Activated CD4-positive, alpha-beta T cell treated with anti-CD3 and anti-CD28 coated beads, Interleukin-10, Interleukin-2, amounts not matched to agents 100 ng/mL and 50 ng/mL, durations not matched to agents 16 hours and 8 hours (primary cell): ENCODE measurements at regions not wholly inside any gene's neighbourhood (a gene's known extent, or its start where the extent isn't known, plus 50 kb on each side); places are given as distances from the start of the nearest gene placed in this dataset.

ENCODE experiments used
- DNase-seq: peaks from one replicate; pipeline ENCODE4 v3.0.0-alpha.2; 2020

DNA sequence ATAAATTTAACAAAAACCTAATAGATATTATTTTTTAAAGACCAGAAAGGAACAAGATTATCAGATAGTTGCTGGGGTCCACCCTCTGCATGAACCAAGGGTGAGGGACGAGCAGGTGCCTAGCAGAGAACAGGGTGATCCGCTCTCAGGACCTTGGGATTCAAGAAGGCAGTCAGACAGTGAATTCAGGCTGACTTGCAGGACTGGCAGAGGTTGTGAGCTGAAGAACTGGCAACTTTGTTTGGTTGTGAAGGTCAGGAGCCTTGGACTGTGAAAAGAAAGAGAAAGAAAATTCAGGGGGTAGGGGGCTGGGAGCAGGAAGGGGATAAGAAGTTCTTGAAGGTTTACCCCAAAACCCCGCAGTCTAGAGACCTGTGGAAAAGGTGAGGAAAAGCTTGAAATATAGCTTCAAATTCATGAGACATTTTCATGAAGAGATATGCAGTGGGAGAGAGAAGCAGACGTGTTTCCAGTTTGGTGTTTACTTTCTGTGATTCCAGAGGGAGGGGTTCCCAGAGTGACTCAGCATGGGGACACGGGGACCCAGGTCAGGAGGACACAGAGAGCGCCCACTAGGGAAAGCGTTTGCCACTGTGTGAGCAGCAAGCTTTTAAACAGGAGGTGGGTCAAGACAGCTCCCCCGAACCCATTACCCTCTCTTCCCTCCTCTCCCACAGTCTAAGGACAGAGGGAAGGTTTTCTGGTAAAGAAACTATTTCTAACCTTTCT lies 217.2 kb upstream of the UMPS start:
- DNase-seq = no peak

DNA sequence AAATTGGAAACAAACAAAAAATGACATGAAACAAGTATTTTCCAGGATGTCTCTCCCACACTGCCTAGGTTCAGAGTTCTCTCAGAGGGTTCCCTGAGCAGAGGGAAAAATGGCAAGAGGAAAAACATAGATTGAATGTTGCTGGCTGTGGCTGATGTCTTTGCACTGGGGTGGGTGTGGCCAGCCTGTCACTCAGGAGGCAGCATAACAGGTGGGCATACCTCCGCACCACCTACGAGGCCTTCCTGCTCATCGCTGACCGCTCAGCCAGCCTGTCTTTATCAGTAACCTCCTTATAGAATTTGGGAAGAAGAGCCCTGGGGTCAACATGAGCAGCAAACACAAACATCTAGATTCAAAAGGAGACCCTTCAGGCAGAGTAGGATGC lies 216.6 kb upstream of the UMPS start:
- no peak for DNase-seq

DNA sequence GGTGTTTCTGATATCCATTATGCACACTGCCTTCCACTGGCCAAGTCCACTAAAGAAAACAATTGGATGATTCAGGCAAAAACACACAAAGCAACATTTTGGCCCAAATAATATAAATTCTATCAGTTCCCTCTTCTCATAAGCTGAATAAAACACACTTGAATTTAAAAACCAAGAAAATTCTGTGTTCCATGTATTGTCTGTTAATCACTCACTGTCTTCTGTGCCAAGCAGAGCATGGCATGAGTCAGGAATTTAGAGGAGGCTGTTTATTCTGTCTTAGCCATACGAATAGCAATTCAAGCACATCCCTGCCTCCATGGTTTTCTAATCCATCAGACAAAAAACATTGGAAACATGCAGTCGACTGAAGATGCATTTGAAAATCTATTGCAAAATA lies 215.6 kb upstream of the UMPS start:
- no peak for DNase-seq

DNA sequence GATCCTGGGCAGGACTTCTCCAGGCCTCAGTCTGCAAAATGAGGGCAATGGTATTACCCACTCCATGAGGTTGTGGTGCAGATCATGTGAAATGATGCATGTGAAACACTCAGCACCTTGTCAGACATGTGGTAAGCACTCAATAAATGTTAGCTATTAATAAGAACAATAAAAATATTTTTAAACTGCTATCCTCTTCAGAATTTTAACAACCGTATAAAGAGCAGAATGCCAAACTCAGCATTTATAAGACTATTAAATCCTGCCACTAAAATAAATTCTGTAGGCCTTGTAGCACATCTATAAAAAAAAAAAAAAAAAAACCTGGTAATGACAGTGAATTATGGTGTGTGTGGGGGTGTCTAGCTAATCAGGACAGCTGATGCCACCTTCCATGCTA lies 213.9 kb upstream of the UMPS start:
- no peak for DNase-seq

DNA sequence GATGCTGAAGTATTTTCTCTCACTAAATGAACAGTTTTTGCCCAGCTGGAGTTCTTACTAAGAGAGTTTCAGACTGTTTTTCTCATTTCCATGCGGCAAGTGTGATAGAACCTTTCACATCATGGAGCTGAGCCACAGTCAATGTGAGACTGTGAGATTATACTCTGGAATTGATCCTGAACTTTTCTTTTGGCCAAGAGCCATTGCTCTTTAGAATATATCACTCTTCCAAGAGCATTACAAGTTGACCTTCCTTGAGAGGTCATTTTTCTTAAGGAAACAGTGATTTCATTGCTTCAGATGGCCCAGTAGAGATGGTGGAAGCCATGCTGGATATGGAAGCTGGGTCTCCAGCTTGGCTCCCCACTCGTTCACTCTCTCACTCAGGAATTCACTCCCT lies 212.9 kb upstream of the UMPS start:
- no peak for DNase-seq

DNA sequence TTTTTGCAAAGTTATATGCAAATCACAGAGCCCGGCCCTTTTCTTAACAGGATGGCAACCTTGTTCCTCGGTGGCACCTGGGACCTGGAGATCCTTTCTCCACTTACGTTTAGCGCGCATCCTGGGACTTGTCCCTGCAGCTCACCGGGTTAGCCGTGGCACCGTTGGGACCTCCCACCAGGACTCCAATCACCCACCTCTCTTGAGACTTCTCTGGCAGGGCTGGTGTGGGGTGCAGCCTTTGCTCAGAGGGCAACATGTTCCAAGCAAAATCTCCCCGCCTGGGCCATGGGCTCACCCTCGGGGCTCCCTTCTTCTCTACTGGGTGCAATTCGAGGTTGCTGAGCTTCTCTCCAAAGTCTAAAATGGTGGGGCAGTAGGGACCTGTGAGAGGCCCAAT lies 211.9 kb upstream of the UMPS start:
- DNase-seq = no peak

DNA sequence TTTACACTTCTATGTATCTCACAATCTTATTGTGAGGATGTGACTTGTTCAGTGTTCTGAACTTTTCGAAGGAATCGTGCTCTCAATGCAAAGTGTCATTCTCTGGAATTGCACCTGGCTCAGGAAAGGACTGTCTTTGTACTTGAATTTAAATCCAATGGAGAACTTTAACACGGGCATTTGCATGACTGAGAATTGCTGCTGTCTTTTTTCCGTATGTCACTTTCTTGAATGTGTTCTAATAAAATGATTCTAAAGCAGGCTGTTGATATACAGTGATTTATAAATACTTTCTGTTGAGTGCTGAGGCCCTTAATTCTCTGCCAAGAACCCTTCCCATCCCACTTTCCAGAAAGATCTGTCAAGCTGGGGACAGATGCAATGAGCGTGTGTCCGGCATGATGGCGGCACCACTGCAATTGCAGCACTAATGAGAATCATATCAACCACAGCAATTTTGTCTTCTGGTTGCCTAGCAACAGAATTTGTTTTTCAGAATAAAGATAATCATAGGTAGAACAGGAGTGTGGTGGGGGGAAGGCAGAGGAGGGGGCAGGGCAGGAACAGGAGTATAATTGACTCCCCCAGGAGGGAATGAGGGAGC lies 210.6 kb upstream of the UMPS start:
- no peak for DNase-seq

DNA sequence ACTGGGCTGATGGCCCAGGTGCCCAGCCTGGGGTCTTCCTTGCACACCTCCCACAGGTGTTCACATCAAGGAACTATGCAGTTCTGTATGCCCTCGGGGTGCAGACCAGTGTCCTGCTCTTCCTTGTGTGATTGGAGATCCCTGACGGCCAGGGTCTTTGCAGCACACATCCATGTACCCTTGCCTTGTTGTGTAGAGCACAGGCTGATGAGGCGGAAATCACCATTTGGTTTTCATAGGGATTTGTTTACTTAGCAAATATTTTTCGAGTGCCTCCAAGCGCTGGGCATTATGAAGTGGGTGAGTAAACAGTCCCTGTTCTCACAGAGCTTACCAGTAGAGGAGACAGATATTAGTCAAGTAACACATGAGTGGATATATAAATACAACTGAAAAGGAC lies 209.3 kb upstream of the UMPS start:
- DNase-seq = no peak

DNA sequence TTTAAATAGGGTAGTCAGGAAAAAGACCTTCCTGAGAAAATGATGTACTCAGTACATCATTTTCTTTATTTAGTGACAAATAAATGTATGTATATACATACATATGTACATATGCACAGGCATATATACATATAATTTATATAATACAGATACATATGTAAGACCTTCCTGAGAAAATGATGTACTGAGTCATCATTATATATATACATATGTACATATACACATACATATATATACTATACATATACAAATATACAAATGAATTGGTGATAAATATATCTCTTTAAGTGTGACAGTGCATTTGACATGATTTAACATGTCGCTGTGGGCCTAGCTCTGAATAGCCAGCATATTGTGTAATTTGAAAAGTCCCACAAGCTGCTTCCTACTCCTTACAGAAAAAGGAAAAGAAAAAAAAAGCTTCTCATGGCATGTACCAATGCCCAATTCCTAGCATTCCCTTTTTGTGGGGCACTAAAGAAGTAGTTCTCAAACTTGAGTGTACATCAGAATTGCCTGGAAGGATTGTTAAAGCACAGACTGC lies 208.1 kb upstream of the UMPS start:
- no peak for DNase-seq

DNA sequence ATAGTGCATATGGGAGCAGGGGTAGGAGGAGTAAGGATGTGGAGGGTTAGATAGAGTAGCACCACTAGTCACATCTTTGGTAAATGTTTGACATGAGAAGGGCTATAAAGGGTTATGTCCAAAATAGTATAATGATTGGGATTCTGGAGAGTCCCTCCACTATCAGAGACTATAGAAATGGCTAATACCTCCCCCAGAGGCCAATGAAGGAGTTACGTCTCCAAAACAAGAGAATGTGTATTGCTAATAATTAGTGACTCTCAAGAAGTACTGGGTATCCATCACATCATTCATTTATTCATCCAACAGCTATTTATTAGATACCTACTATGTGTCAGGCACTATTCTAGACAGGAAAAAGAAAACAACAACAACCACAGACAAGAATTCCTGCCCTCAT lies 203.7 kb upstream of the UMPS start:
- no peak for DNase-seq

DNA sequence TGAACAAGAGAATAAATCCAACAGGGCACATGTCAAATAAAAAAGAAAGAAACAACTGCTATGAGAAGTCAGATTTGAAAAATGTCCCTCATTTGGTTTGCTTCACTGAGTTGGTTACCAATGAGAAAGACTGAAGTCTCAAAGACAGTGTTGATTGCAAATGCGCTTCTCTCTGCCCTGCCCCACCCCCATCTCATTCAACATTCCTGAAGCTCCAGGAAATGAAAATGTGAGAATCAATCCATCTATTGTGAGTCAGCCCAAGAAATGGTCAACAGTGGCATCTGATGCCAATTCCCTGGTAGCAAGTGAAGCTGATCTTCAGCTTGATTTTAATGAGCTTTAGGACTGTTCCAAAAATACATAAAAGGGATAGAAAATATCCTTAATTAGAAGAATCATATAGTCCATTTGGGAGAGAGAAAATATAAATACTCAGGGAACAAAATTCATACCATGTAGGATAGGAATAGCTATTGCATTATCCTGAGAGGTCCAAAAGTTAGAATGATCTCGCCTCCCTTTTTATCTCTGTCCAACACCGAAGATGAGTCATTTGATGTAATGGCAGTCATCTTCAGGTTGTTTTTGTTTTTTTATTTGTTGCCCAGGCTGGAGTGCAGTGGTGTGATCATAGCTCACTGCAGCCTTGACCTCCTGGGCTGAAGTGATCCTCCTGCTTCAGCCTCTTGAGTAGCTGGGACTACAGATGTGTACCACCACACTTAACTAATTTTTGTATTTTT lies 200.3 kb upstream of the UMPS start:
- no peak for DNase-seq

DNA sequence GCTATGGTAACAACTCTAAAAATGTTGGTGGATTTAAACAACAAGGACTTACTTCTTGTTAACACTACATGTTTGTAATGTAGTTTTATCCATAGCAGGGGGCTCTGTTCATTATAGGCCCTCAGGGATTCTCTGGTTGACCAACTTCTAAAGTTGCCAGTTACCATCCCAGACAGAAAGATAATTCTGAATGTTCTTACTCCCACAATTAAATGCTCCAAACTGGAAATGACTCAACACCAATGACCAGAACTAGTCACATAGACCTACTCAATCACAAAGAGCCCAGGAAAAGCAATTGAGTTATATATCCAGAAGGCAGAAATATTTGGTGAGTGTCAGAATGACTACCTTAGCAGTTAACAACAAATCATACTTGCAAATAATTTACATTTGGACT lies 199.3 kb upstream of the UMPS start:
- no peak for DNase-seq

DNA sequence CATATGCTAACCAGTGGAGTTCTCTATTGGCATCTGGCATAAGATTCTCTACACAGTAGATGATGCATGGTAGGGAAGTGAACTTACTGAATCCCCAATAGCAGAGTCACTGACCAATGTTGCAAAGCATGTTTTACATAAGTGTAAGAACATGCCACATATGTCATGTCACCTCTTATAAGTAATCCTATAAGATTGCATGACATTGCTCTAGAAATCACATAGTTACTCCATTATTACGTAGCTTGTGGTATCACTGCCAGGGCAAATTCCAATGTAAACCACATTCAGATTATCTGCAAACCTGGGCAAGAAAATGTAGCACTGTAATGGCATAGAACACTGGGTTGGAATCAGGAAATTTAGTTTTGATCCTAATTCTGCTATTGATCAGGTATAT lies 198.2 kb upstream of the UMPS start:
- no peak for DNase-seq

DNA sequence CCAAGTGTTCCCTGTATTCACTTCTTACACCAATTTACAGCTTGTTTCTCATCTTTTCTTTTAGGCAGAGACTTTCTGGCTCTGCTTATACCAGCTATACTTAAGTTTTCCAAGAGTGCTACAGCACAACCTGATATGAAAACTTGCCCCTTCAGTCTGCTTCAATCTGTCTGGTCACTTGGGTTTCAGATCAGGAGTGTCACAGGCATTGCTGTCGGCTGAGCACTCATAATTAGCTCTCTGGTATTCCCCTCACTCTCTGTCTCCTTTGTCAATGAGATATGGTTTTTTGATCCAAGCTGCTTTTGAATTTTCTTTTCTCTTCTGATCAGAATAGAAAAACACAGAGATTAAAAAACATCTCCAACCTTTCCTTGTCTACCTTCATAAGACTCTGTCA lies 194.9 kb upstream of the UMPS start:
- DNase-seq = no peak

DNA sequence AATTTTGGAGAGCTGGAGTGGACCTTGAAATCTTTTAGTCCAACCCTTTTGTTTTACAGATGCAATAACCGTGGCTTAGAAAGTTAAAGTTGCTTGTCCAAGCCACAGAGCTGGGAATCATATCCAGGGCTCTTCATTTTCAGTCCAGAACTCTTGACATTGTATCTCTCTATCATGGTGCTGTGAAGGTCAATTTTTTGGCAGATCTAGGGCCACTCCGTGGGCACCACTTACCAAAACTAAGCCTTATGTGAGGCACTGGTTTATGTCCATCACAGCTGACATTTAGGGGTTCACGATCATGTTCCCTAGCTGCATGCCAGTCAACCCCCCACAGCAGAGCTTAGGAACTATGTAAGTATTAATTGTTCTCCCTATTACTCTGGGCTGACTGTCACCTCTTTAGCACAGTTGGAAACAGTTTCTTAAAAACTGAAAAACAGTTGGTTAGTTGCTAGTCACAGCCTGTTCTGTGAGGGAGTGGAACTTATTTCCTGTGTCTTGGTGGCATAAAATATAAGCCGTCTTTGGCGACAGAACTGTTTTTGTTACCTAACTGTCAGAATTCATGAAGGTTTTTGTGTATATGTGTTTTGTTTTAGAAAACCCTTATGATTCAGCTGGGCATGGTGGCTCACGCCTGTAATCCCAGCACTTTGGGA lies 189.6 kb upstream of the UMPS start:
- DNase-seq = no peak

DNA sequence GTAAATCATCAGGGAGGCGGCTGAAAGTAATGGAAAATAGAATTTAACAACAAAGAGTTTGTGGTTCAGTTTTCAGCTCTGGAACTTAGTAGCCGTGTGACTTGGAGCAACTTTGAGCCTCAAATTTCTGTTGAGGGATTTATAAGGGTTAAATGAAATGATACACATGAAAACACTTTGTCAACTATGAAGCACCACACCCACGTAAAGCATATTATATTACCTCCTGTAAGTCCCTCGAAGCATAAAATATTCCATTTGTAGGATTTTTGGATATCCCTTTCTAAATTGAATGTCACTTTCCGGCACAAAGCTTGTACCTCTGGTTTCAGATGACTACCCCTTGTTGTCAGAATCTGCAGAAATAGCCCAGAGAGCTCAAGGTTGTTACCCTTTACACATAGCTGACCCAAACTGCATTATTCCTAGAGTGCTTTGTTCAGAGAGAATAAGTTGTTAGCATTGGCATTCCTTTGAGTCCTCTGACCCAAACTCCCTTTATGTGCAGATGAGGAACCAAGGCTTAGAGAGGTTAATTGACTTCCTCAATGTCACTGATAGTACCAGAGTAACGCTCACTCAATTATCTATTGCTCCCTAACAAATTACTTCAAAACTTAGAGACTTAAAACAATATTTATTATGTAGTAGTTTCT lies 187.9 kb upstream of the UMPS start:
- no peak for DNase-seq

DNA sequence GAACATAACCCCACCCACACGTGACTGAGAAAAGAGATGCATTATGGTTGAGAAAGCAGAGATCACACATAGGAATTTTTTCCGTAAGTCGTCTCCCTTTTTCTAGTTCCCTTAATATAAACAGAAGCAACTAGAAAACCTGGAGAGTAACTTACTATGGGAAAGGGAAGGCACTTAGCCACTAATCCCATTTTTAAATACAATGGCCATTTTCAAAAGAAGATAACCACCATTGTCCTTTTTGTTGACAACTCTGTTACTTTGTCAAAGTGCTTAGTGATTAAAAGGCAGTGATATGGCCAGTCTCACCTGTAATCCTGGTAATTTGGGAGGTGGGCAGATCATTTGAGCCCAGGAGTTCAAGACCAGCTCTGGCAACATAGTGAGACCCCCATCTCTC lies 184.4 kb upstream of the UMPS start:
- DNase-seq = no peak

DNA sequence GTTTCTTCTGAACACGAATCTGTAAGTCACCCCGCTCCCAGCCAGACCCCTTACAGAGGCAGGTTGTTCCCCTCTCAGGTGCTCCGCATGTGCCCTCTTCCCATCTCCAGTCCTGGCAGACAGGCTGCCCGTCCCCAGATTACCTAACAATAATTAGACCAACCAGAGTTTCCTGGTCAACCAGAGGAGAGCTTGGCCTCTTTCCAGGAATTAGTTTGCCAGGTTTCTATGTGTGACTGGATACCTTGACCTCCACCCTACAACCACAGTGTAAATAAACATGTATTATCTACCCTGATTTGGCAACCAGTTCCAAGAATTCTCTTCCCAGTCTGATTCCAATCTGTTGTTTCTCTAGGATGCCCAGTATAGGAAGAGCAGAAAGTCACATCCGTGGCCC lies 178.0 kb upstream of the UMPS start:
- DNase-seq = no peak

DNA sequence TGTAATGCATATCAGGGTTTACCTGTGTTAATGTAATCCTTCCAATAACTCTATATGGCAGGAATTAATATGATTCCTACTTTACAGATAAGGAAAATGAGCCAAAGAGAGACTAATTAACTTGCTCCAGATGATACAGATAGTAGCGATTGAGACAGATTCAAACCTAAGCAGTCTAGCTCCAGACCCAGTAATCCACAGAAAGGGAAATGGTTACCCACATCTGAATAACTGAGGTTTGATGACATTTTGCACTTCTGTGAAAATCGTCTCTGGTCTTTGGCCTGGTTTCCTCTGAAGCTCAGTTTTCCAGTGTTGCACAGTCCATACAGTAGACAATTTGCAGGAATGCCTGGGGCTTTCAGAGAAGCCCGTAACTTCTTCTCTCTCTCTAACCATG lies 177.1 kb upstream of the UMPS start:
- DNase-seq = no peak

DNA sequence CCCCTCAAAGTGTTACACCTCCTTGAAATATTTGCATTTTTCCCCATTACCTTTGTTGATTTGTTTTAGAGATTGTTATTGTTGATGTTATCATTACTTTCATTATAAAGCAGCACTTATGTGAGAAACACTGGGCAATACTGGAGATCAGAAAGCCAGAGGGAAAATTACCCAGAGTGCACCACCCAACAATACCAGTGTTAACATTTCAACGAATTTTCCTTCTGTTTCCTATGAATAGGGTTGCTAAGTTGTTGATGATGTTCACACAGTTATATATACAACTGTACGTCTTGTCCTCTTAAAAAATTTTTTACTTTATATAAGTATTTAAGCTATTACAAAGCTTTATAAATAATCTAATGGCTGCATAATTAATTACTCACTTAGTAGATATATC lies 173.6 kb upstream of the UMPS start:
- no peak for DNase-seq

DNA sequence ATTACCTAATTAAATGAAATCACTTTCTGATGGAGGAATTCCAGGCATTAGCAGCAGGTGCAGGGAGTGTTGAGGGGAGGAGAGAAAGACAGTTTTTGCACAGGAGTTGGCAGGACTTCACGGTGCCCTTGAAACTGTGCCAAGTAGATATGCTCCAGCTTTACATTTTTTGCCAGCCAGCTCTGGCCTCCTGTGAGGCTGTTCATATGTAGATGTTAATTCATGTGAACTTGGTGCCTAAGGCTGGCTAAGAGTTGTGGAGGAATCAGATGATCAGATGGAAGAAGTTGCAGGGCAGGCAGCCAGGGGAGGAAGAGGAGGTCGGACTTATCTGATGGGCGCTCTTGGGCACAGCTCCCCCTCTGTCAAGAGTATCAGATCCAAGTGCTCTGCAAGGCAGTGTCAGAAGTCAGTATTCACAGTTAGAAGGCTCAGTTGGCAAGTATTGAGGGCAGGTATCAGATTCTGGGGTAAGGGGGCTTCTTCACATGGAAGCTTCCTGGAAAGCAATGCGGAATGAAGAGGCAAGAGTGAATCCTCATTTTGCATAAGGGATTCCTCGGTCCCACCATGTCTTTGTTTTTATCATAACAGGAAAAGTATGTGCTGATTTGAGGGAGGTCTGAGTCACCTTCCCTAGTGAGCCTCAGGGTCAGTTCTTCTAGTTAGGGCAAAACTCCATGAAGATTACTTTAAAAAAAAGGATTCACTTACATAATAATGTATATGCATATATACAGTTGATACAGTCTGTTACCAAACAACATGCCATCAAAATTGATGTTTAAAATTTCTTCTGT lies 172.6 kb upstream of the UMPS start:
- no peak for DNase-seq
